ENCODE measurements at regions not wholly inside any gene's neighbourhood (a gene's known extent, or its start where the extent isn't known, plus 50 kb on each side); places are given as distances from the start of the nearest gene placed in this dataset.
"Not testable (repeated sequence)": the region's sequence is repeated elsewhere in the genome, so short reads cannot be mapped to it uniquely, and the experiment has no call there.

- H2AFZ ChIP-seq (ENCODE audit: low read length) = no peak overlapping the region
- no peak for TF ChIP-seq EZH2phosphoT487 (IDR thresholded peaks at IDR 0.05; ENCODE audit: borderline replicate concordance)
- TF ChIP-seq, protein P1, sequence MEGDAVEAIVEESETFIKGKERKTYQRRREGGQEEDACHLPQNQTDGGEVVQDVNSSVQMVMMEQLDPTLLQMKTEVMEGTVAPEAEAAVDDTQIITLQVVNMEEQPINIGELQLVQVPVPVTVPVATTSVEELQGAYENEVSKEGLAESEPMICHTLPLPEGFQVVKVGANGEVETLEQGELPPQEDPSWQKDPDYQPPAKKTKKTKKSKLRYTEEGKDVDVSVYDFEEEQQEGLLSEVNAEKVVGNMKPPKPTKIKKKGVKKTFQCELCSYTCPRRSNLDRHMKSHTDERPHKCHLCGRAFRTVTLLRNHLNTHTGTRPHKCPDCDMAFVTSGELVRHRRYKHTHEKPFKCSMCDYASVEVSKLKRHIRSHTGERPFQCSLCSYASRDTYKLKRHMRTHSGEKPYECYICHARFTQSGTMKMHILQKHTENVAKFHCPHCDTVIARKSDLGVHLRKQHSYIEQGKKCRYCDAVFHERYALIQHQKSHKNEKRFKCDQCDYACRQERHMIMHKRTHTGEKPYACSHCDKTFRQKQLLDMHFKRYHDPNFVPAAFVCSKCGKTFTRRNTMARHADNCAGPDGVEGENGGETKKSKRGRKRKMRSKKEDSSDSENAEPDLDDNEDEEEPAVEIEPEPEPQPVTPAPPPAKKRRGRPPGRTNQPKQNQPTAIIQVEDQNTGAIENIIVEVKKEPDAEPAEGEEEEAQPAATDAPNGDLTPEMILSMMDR (conservative IDR thresholded peaks at IDR 0.05; ENCODE audit: low read length) = no peak
These were observed 282.4 kb downstream of the AHR start for GRCh38 chr7:17580856-17581255.

GRCh38 chr7:17581301-17581700 lies 282.8 kb downstream of the AHR start:
- TF ChIP-seq, protein P1 (conservative IDR thresholded peaks at IDR 0.05; ENCODE audit: low read length) = no peak
- TF ChIP-seq EZH2phosphoT487 (IDR thresholded peaks at IDR 0.05; ENCODE audit: borderline replicate concordance) = no peak
- Histone ChIP-seq H3K36me3 (ENCODE audit: insufficient read depth, low read length) (no peaks in the 10 kb centered on the region), H4K20me1 (ENCODE audit: insufficient read depth, low read length, poor library complexity, severe bottlenecking) (no peaks in the 10 kb centered on the region), H3K9me3 (ENCODE audit: insufficient read depth, low read depth, low read length) (0 out of 2 replicates have a peak, but pooled peaks cover under 1% of the 10 kb centered on the region), H3F3A (ENCODE audit: low read depth) (no peaks in the 10 kb centered on the region), H3K27me3 (ENCODE audit: insufficient read depth, low read length, poor library complexity, severe bottlenecking) (peaks cover 29% of the 10 kb centered on the region), H3K9ac (ENCODE audit: low read depth, low read length, poor library complexity, severe bottlenecking) (no peak overlapping the region), H2AFZ (ENCODE audit: low read length) (no peak overlapping the region), H3K4me1 (ENCODE audit: insufficient read depth, low read length, poor library complexity, severe bottlenecking) (no peaks in the 10 kb centered on the region), H3K9me2 (replicated peaks; ENCODE audit: low read depth, low read length) (no peaks in the 10 kb centered on the region), H3K4me3 (ENCODE audit: low read length, poor library complexity, severe bottlenecking) (no peak overlapping the region), H3K4me2 (ENCODE audit: low read depth, low read length, poor library complexity, severe bottlenecking) (no peak overlapping the region), H3K79me2 (ENCODE audit: insufficient read depth, low read length) (no peaks in the 10 kb centered on the region)

More at GRCh38 chr7:17580856-17581255, 282.4 kb downstream of the AHR start:
- H3K4me2 ChIP-seq (ENCODE audit: low read depth, low read length, poor library complexity, severe bottlenecking) = no peak overlapping the region
- no peaks in the 10 kb centered on the region for H4K20me1 ChIP-seq (ENCODE audit: insufficient read depth, low read length, poor library complexity, severe bottlenecking)
- H3K9me2 ChIP-seq (replicated peaks; ENCODE audit: low read depth, low read length) = no peaks in the 10 kb centered on the region
- H3K4me3 ChIP-seq (ENCODE audit: low read length, poor library complexity, severe bottlenecking) = no peak overlapping the region
- no peaks in the 10 kb centered on the region for H3K36me3 ChIP-seq (ENCODE audit: insufficient read depth, low read length)
- H3K27me3 ChIP-seq (ENCODE audit: insufficient read depth, low read length, poor library complexity, severe bottlenecking) = peaks cover 26% of the 10 kb centered on the region
- 0 out of 2 replicates have a peak, but pooled peaks cover 2% of the 10 kb centered on the region for H3K9me3 ChIP-seq (ENCODE audit: insufficient read depth, low read depth, low read length)
- H3K9ac ChIP-seq (ENCODE audit: low read depth, low read length, poor library complexity, severe bottlenecking) = no peak overlapping the region
- no peaks in the 10 kb centered on the region for H3K4me1 ChIP-seq (ENCODE audit: insufficient read depth, low read length, poor library complexity, severe bottlenecking)
- no peaks in the 10 kb centered on the region for H3F3A ChIP-seq (ENCODE audit: low read depth)
- H3K79me2 ChIP-seq (ENCODE audit: insufficient read depth, low read length) = no peaks in the 10 kb centered on the region

DNA sequence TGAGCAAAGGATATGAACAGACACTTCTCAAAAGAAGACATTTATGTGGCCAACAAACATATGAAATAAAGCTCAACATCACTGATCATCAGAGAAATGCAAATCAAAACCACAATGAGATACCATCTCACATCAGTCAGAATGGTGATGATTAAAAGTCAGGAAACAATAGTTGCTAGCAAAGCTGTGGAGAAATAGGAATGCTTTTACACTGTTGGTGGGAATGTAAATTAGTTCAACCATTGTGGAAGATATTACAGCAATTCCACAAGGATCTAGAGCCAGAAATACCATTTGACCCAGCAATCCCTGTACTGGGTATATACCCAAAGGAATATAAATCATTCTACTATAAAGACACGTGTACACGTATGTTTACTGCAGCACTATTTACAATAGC lies 284.2 kb downstream of the AHR start:
- H3K4me3 ChIP-seq (ENCODE audit: low read length, poor library complexity, severe bottlenecking); H3K9me2 ChIP-seq (replicated peaks; ENCODE audit: low read depth, low read length); H3K9ac ChIP-seq (ENCODE audit: low read depth, low read length, poor library complexity, severe bottlenecking); H3K4me1 ChIP-seq (ENCODE audit: insufficient read depth, low read length, poor library complexity, severe bottlenecking); H4K20me1 ChIP-seq (ENCODE audit: insufficient read depth, low read length, poor library complexity, severe bottlenecking); H3F3A ChIP-seq (ENCODE audit: low read depth); H3K4me2 ChIP-seq (ENCODE audit: low read depth, low read length, poor library complexity, severe bottlenecking); H2AFZ ChIP-seq (ENCODE audit: low read length); H3K9me3 ChIP-seq (ENCODE audit: insufficient read depth, low read depth, low read length); H3K36me3 ChIP-seq (ENCODE audit: insufficient read depth, low read length); H3K79me2 ChIP-seq (ENCODE audit: insufficient read depth, low read length): not testable (repeated sequence)
- H3K27me3 ChIP-seq (ENCODE audit: insufficient read depth, low read length, poor library complexity, severe bottlenecking) = peaks cover 29% of the 10 kb centered on the region

DNA sequence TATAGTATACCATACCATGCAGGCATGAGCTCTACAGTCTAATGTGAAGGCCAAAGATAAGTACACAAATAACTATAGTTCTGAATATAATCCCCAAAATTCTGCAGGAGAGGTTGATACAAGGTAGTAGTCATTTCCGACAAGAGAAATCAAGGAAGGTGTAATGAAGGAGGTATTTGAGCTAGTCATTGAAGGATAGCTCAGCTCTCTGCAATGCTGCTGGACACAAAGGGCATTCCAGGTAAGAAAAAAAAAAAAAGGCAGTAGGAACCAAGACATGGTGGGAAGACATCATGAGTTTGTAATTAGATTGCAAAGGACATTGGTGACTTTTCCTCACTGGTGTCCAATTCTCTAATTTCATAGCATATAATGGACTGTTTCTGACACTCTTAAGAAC lies 285.3 kb downstream of the AHR start:
- Histone ChIP-seq H3K4me3 (ENCODE audit: low read length, poor library complexity, severe bottlenecking) (no peak overlapping the region), H3K9me3 (ENCODE audit: insufficient read depth, low read depth, low read length) (no peaks in the 10 kb centered on the region), H3K9me2 (replicated peaks; ENCODE audit: low read depth, low read length) (no peaks in the 10 kb centered on the region), H4K20me1 (ENCODE audit: insufficient read depth, low read length, poor library complexity, severe bottlenecking) (no peaks in the 10 kb centered on the region), H3F3A (ENCODE audit: low read depth) (no peaks in the 10 kb centered on the region), H2AFZ (ENCODE audit: low read length) (no peak overlapping the region), H3K79me2 (ENCODE audit: insufficient read depth, low read length) (no peaks in the 10 kb centered on the region), H3K4me1 (ENCODE audit: insufficient read depth, low read length, poor library complexity, severe bottlenecking) (no peaks in the 10 kb centered on the region), H3K4me2 (ENCODE audit: low read depth, low read length, poor library complexity, severe bottlenecking) (no peak overlapping the region), H3K36me3 (ENCODE audit: insufficient read depth, low read length) (no peaks in the 10 kb centered on the region), H3K27me3 (ENCODE audit: insufficient read depth, low read length, poor library complexity, severe bottlenecking) (peaks cover 20% of the 10 kb centered on the region), H3K9ac (ENCODE audit: low read depth, low read length, poor library complexity, severe bottlenecking) (no peak overlapping the region)
- no peak for TF ChIP-seq EZH2phosphoT487 (IDR thresholded peaks at IDR 0.05; ENCODE audit: borderline replicate concordance)
- TF ChIP-seq, protein P1 (conservative IDR thresholded peaks at IDR 0.05; ENCODE audit: low read length) = no peak

Data from Loucy (cell line).